GM12873 (cell line): ENCODE measurements at regions not wholly inside any gene's neighbourhood (a gene's known extent, or its start where the extent isn't known, plus 50 kb on each side); places are given as distances from the start of the nearest gene placed in this dataset.

Source experiments
- TF ChIP-seq, protein P1 (sequence below): IDR thresholded peaks from 2 replicates; pipeline ENCODE4 v1.5.1; 2012; ENCODE audit warnings: low read depth, mild to moderate bottlenecking, moderate library complexity, low read length, control low read depth; ENCODE audit not compliant: insufficient read depth; ENCODE audit errors: missing control alignments

DNA sequence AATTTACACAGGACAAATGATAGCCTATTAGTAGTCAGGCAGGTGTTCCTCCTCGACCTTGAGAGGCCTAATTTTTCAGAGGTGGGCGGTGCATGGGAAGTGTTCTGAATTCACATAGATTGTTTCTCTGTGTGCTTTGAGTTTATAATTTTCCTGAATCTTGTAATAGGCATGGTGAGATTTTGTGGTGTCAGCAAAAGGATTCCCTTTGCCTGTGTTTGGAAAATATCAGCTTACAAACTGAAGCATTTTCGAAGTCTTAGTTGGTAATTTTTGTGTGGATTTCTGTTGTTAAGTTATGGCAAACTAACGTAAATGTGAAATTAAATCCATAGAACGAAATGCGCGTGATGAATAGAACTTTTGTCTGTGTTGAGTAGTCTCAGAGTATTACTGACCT lies 194.0 kb upstream of the RBMS1 start:
- TF ChIP-seq, protein P1, sequence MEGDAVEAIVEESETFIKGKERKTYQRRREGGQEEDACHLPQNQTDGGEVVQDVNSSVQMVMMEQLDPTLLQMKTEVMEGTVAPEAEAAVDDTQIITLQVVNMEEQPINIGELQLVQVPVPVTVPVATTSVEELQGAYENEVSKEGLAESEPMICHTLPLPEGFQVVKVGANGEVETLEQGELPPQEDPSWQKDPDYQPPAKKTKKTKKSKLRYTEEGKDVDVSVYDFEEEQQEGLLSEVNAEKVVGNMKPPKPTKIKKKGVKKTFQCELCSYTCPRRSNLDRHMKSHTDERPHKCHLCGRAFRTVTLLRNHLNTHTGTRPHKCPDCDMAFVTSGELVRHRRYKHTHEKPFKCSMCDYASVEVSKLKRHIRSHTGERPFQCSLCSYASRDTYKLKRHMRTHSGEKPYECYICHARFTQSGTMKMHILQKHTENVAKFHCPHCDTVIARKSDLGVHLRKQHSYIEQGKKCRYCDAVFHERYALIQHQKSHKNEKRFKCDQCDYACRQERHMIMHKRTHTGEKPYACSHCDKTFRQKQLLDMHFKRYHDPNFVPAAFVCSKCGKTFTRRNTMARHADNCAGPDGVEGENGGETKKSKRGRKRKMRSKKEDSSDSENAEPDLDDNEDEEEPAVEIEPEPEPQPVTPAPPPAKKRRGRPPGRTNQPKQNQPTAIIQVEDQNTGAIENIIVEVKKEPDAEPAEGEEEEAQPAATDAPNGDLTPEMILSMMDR = no peak

DNA sequence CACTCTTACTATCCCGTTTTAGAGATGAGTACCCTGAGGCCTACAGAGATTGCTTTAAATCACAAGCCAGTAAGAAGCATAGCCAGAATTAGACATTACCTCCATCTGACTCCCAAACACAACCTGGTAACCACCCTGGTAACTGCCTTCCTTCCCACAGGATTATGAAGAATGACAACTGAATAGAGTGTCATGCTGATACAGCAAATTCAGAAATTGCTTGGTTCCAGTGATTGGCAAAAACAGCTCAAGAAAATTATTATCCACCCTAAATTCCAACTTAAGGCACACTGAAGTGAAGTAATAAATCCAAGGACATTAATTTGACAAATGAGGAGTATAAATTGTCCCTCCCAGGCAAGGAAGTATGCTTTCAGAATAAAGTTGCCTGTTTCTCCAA lies 195.8 kb upstream of the RBMS1 start:
- TF ChIP-seq, protein P1 = no peak

DNA sequence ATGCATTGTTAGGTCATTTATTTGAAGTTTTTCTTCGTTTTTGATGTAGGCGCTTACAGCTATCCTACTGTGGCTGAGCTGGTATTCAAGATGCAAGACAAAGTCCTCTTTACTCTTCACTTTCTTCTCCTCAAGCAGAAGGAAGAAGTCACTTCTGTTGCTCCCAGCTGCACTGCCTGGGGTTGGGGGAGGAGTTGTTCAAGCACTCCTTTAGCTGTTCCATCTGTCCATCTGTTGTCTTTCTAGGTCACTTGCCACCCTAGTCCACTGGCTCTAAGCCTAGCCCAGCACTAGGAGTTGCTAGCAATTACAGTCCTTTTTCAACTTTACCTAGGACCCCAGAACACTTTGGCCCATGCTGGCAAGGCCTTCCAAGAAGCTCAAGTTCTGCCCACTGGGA lies 200.6 kb upstream of the RBMS1 start:
- TF ChIP-seq, protein P1 = no peak

DNA sequence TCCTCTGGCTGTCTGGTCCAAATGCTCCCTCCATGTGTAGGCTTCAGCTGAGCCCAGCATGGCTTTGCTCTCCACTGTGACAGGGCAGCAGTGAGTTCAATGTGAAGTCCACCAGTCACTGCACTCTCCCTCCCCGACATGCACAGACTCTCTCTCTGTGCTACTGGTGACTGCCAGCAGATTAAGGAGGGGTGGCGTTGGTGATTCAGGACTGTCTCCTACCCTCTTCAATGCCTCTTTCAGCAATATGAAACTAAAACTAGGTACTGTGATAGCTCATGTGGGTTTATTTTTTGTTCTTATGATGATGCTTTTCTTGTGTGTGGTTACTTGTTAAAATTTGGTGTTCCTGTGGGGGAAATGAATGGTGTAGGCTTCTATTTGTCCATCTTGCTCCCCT lies 201.0 kb upstream of the RBMS1 start:
- TF ChIP-seq, protein P1 = no peak

DNA sequence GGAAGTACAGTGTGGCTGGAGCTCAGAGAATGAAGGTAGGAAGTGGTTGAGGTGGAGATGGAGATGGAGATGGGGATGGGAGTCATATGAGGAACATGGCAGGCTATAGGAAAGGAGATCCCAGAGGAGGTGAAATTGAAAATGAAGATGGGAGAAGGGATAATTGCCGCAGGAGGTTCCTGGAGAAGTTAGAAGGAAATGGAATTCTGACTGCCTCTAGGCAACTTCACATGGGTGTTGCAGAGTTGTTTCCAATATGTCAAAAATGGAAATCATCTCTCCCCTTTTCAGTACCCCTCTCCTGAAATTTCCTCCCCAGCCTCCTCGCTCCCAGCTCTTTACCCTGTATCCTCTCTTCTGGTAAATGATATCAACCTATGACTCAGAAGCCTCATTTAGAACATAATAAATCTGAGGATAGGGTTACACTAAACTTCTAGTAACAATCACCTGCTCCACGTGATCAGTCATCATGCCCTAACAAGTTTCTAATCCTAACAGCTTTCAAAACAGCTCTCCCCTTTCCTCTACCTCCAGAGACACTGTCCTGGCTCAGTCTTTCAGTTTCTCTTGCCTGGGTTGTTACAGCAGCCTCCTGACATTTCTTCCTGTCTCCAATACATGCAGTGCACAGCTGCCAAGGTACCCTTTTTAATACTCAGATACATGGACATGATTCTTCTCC lies 201.9 kb upstream of the RBMS1 start:
- TF ChIP-seq, protein P1 = no peak

DNA sequence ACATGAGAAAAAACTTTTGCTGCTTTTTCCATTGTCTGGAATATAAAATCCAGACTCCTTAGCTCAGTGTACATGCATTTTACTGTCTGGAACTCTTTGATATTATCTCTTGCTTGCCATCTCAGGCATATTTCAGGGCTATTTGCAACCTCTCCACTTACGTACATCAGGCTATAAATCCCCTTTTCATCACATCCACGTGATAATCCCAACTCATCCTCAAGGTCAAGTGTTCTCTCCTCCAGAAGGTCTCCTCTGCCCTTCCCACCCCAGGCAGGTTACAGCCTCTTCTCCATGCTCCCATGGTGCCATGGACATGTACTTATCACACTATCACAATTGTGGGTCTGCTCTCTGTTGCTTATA lies 202.5 kb upstream of the RBMS1 start:
- TF ChIP-seq, protein P1 = no peak

DNA sequence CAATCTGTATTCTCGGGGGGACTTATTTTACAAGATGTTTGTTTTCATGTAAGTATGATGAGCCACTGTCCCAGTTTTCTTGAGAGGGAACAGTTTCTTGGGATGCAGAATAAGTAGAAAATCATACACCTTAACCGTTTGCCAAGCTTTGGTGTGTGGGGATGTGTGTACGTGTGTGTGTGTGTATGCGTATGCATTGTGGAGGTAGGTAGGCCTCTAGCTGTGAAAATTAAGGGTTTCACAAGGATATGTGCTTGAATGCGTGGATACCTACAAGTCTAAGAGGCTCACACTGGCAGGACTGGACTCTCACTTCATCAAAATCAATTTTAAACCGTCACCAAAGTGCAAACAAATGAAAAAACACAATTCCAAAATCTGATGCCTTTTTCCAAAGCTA lies 204.2 kb upstream of the RBMS1 start:
- TF ChIP-seq, protein P1 = no peak
